ENCODE measurements at regions not wholly inside any gene's neighbourhood (a gene's known extent, or its start where the extent isn't known, plus 50 kb on each side); places are given as distances from the start of the nearest gene placed in this dataset.

DNA sequence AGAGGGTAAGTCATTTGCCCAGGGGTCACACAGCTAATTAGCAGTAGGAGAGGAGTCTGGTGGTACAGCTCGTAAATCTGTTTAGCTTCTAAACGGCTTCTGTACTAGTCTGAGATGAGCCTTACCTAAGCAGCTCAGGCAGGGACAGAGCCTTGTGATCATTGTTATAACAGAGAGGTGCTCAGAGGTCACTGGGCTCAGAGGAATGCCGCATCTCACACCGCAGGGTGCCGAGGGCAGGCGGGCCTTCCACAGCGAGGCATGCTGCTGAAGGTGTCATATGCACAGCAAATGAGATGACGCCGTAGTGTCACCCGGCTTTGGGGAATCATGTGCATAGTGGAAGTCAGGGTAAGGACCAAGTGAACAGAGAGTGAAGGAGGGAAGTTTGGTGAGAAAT, 305.2 kb upstream of the FMN2 start:
- Histone ChIP-seq H3K4me3 (replicated peaks; ENCODE audit: low read depth, low read length) (no peak overlapping the region), H3K27me3 (replicated peaks; ENCODE audit: control insufficient read depth, insufficient read depth, low read length) (no peaks in the 10 kb centered on the region), H3K36me3 (ENCODE audit: control insufficient read depth, insufficient read depth, low read length) (no peaks in the 10 kb centered on the region)
- DNase-seq (ENCODE audit: extremely low read depth, insufficient read length): no peak
- TF ChIP-seq, protein P1, sequence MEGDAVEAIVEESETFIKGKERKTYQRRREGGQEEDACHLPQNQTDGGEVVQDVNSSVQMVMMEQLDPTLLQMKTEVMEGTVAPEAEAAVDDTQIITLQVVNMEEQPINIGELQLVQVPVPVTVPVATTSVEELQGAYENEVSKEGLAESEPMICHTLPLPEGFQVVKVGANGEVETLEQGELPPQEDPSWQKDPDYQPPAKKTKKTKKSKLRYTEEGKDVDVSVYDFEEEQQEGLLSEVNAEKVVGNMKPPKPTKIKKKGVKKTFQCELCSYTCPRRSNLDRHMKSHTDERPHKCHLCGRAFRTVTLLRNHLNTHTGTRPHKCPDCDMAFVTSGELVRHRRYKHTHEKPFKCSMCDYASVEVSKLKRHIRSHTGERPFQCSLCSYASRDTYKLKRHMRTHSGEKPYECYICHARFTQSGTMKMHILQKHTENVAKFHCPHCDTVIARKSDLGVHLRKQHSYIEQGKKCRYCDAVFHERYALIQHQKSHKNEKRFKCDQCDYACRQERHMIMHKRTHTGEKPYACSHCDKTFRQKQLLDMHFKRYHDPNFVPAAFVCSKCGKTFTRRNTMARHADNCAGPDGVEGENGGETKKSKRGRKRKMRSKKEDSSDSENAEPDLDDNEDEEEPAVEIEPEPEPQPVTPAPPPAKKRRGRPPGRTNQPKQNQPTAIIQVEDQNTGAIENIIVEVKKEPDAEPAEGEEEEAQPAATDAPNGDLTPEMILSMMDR (IDR thresholded peaks at IDR 0.05; ENCODE audit: insufficient read depth, low read length, poor library complexity, severe bottlenecking): no peak

DNA sequence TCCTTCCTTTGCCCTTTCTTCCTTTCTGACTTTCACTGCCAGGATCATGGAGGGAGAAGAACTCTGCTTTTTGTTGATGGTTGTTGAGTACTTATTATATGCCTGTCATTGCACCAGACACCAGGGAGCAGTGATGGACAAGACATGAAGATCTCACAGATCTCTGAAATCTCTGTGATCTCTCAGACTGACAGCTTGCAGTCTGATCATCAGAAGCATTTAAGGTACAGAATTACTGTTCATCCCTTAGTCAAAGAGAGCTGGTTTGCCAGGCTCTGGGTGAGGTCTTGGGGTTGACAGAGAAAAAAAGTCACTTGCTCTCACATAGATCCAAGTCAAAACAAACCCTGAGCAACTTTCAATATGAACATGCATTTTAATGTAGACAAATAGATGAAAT, 299.5 kb upstream of the FMN2 start:
- H3K4me3 ChIP-seq (replicated peaks; ENCODE audit: low read depth, low read length): no peak overlapping the region
- TF ChIP-seq, protein P1 (IDR thresholded peaks at IDR 0.05; ENCODE audit: insufficient read depth, low read length, poor library complexity, severe bottlenecking): no peak
- H3K36me3 ChIP-seq (ENCODE audit: control insufficient read depth, insufficient read depth, low read length): no peaks in the 10 kb centered on the region
- H3K27me3 ChIP-seq (replicated peaks; ENCODE audit: control insufficient read depth, insufficient read depth, low read length): no peaks in the 10 kb centered on the region
- DNase-seq (ENCODE audit: extremely low read depth, insufficient read length): no peak

DNA sequence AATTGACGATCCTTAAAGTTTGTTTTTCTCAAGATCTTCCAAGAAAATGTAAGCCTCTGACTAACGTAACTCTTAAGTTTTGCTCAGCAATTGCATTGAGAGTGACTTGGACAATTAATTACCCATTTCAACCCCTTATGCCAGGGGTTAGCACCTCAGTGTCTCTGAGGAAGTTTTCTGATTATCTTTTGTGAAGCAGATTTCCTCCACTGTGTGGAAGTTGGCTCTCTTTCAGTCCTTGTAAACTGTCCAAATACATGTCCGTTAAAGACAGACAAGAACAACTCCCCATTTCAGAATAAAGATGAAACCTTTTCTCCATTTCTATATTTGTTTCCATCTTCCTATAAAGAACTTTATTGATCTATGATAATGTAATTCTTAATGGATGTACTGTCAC, 296.4 kb upstream of the FMN2 start:
- no peaks in the 10 kb centered on the region for H3K36me3 ChIP-seq (ENCODE audit: control insufficient read depth, insufficient read depth, low read length)
- H3K4me3 ChIP-seq (replicated peaks; ENCODE audit: low read depth, low read length): no peak overlapping the region
- H3K27me3 ChIP-seq (replicated peaks; ENCODE audit: control insufficient read depth, insufficient read depth, low read length): no peaks in the 10 kb centered on the region
- no peak for DNase-seq (ENCODE audit: extremely low read depth, insufficient read length)
- TF ChIP-seq, protein P1 (IDR thresholded peaks at IDR 0.05; ENCODE audit: insufficient read depth, low read length, poor library complexity, severe bottlenecking): no peak

DNA sequence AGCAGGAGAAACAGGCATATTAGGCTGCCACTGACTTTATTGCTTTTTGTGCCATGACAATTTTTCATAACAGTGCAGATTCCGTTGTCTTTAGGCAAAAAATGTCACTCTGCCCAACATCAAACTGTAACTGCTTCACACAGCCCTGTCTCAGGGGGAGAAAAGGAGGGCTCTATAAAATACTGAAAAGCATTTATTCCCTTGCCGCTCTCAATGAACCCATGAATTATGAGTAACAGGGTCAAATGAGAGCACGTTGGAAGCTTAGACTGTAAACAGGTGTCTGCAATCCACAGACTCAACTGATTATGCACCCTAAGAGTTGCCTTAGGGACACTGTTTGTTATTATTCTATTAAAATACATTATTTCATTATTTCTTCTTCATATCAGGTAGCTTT, 292.1 kb upstream of the FMN2 start:
- Histone ChIP-seq H3K27me3 (replicated peaks; ENCODE audit: control insufficient read depth, insufficient read depth, low read length) (no peaks in the 10 kb centered on the region), H3K4me3 (replicated peaks; ENCODE audit: low read depth, low read length) (no peak overlapping the region), H3K36me3 (ENCODE audit: control insufficient read depth, insufficient read depth, low read length) (no peaks in the 10 kb centered on the region)
- TF ChIP-seq, protein P1 (IDR thresholded peaks at IDR 0.05; ENCODE audit: insufficient read depth, low read length, poor library complexity, severe bottlenecking): no peak
- no peak for DNase-seq (ENCODE audit: extremely low read depth, insufficient read length)

DNA sequence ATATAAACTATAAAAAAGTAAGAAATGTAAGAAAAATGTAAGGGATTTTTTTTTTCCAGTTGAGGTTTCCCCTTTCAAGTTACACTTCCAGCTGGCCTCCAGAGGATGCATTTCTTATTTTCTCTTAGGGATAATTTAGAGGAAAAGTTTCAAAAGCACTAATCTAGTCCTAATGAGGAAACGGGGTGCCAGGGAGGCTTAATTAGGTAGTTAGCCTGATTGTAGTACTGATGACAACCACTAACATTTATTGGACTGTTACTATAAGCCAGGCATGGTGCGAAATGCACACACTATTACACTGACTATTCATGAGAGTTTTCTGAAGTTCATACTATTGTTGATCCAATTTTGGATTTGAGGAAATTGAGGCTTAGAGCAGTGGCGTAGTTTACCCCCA, 290.8 kb upstream of the FMN2 start:
- Histone ChIP-seq H3K36me3 (ENCODE audit: control insufficient read depth, insufficient read depth, low read length) (no peaks in the 10 kb centered on the region), H3K4me3 (replicated peaks; ENCODE audit: low read depth, low read length) (no peak overlapping the region), H3K27me3 (replicated peaks; ENCODE audit: control insufficient read depth, insufficient read depth, low read length) (no peaks in the 10 kb centered on the region)
- TF ChIP-seq, protein P1 (IDR thresholded peaks at IDR 0.05; ENCODE audit: insufficient read depth, low read length, poor library complexity, severe bottlenecking): no peak
- DNase-seq (ENCODE audit: extremely low read depth, insufficient read length): no peak

DNA sequence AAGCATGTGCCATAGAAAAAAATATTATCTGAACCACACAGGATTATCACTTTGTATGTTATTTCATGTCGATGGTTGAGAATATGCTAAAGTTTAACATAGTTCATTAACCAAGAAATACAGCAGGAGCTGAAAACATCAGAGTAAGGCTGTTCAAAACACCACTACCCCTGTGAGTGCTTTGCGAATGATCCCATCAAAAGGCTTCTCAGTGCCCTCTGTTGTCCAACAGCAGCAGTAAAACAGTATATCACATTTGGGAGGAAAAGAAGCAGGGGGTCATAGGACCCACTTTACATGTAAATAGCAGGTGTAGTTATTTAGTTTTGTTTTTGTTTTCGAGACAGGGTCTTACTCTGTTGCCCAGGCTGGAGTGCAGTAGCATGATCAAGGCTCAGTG, 289.4 kb upstream of the FMN2 start:
- TF ChIP-seq, protein P1 (IDR thresholded peaks at IDR 0.05; ENCODE audit: insufficient read depth, low read length, poor library complexity, severe bottlenecking): no peak

More for the DNA sequence above, 289.4 kb upstream of the FMN2 start:
- Histone ChIP-seq H3K27me3 (replicated peaks; ENCODE audit: control insufficient read depth, insufficient read depth, low read length) (no peaks in the 10 kb centered on the region), H3K36me3 (ENCODE audit: control insufficient read depth, insufficient read depth, low read length) (no peaks in the 10 kb centered on the region), H3K4me3 (replicated peaks; ENCODE audit: low read depth, low read length) (no peak overlapping the region)
- DNase-seq (ENCODE audit: extremely low read depth, insufficient read length): no peak
